ENCODE measurements at regions not wholly inside any gene's neighbourhood (a gene's known extent, or its start where the extent isn't known, plus 50 kb on each side); places are given as distances from the start of the nearest gene placed in this dataset.
"Not testable (repeated sequence)": the region's sequence is repeated elsewhere in the genome, so short reads cannot be mapped to it uniquely, and the experiment has no call there.

DNA sequence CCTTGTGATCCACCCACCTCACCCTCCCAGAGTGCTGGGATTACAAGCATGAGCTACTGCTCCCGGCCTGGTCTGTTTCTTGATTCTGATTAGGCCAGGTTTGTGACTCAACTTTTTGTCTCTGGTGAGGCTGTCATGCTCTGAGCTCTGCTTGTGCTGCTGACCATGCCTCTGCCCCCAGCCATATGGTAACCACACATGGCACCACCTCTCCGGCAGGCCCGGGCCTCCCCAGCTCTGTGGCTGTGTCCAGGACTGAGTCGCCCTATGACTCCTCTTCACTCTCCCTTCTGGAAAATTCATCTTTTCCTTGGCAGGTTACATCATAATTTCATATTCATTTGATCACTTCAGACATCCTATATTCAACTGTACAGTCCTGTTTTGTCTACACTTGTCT, 172.3 kb downstream of the TP53TG3F start:
- H3K27ac ChIP-seq (ENCODE audit: low read length); H3K4me1 Mint-ChIP-seq; H3K4me3 ChIP-seq (ENCODE audit: control insufficient read depth in 1 of 2, extremely low read depth in 1 of 2, low read length in 1 of 2); ATAC-seq (replicated peaks in 1 of 4); H3K27ac Mint-ChIP-seq; POLR2A ChIA-PET; CTCF ChIA-PET; H3K36me3 ChIP-seq (ENCODE audit: control insufficient read depth in 2 of 2, extremely low read depth in 1 of 2, insufficient read depth in 1 of 2, low read length in 1 of 2); H3K27me3 ChIP-seq (replicated peaks in 1 of 2; ENCODE audit: control insufficient read depth in 2 of 2, extremely low read depth in 1 of 2, insufficient read depth in 2 of 2, low read length in 1 of 2); H3K4me3 Mint-ChIP-seq; DNase-seq; H3K27me3 Mint-ChIP-seq; H3K9me3 ChIP-seq; H3K4me1 ChIP-seq (ENCODE audit: control insufficient read depth in 1 of 2, extremely low read depth in 1 of 2, insufficient read depth in 2 of 2, low read length in 2 of 2); H3K9me3 Mint-ChIP-seq; H3K36me3 Mint-ChIP-seq: not testable (repeated sequence)
- WGBS (ENCODE audit: insufficient coverage): 83% methylated on average over 2 of the region's 4 CpGs

GRCh38 chr16:33634057-33634456, 174.6 kb downstream of the TP53TG3F start:
- H3K9me3 Mint-ChIP-seq, H3K36me3 Mint-ChIP-seq: not testable (repeated sequence)

GRCh38 chr16:33636760-33637159, 177.3 kb downstream of the TP53TG3F start:
- H3K36me3 Mint-ChIP-seq; H3K27me3 ChIP-seq (replicated peaks in 1 of 2; ENCODE audit: control insufficient read depth in 2 of 2, extremely low read depth in 1 of 2, insufficient read depth in 2 of 2, low read length in 1 of 2); H3K4me3 Mint-ChIP-seq; H3K4me1 Mint-ChIP-seq; H3K9me3 ChIP-seq; H3K27ac Mint-ChIP-seq; H3K4me1 ChIP-seq (ENCODE audit: control insufficient read depth in 1 of 2, extremely low read depth in 1 of 2, insufficient read depth in 2 of 2, low read length in 2 of 2); ATAC-seq (replicated peaks in 1 of 4); H3K27me3 Mint-ChIP-seq; H3K27ac ChIP-seq (ENCODE audit: low read length); H3K9me3 Mint-ChIP-seq; POLR2A ChIA-PET; CTCF ChIA-PET; DNase-seq; H3K36me3 ChIP-seq (ENCODE audit: control insufficient read depth in 2 of 2, extremely low read depth in 1 of 2, insufficient read depth in 1 of 2, low read length in 1 of 2); H3K4me3 ChIP-seq (ENCODE audit: control insufficient read depth in 1 of 2, extremely low read depth in 1 of 2, low read length in 1 of 2): not testable (repeated sequence)

More at GRCh38 chr16:33634057-33634456, 174.6 kb downstream of the TP53TG3F start:
- H3K27me3 Mint-ChIP-seq; H3K27me3 ChIP-seq (replicated peaks in 1 of 2; ENCODE audit: control insufficient read depth in 2 of 2, extremely low read depth in 1 of 2, insufficient read depth in 2 of 2, low read length in 1 of 2); H3K27ac ChIP-seq (ENCODE audit: low read length); H3K27ac Mint-ChIP-seq; ATAC-seq (replicated peaks in 1 of 4); POLR2A ChIA-PET; H3K4me3 Mint-ChIP-seq; H3K36me3 ChIP-seq (ENCODE audit: control insufficient read depth in 2 of 2, extremely low read depth in 1 of 2, insufficient read depth in 1 of 2, low read length in 1 of 2); H3K9me3 ChIP-seq; H3K4me1 ChIP-seq (ENCODE audit: control insufficient read depth in 1 of 2, extremely low read depth in 1 of 2, insufficient read depth in 2 of 2, low read length in 2 of 2); H3K4me3 ChIP-seq (ENCODE audit: control insufficient read depth in 1 of 2, extremely low read depth in 1 of 2, low read length in 1 of 2); H3K4me1 Mint-ChIP-seq; DNase-seq; CTCF ChIA-PET: not testable (repeated sequence)
- no CpG with 5 or more reads among the region's 3 CpGs for WGBS (ENCODE audit: insufficient coverage)

DNA sequence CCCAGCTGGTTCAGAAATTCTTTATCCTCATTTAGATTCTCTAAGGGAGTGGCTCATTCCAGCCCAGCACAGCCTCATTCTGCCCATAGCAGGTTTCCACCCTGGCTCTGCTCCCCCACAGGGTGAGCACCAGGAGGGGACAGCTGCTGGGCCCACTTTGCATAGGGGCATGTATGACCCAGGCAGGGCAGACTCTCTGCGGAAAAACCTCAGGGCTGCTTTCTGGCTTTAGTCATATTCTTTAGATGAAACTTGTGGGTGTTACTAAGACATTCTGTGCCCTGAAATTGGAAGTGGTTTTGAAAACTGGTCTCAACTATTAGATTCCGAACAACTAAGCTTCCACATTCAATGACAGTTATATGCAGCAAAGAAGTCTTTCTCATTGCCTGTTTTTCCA, 183.9 kb downstream of the TP53TG3F start:
- H3K36me3 ChIP-seq (ENCODE audit: control insufficient read depth in 2 of 2, extremely low read depth in 1 of 2, insufficient read depth in 1 of 2, low read length in 1 of 2); H3K27ac ChIP-seq (ENCODE audit: low read length); DNase-seq; H3K4me3 Mint-ChIP-seq; H3K4me1 ChIP-seq (ENCODE audit: control insufficient read depth in 1 of 2, extremely low read depth in 1 of 2, insufficient read depth in 2 of 2, low read length in 2 of 2); H3K27me3 ChIP-seq (replicated peaks in 1 of 2; ENCODE audit: control insufficient read depth in 2 of 2, extremely low read depth in 1 of 2, insufficient read depth in 2 of 2, low read length in 1 of 2); POLR2A ChIA-PET; CTCF ChIA-PET; H3K4me3 ChIP-seq (ENCODE audit: control insufficient read depth in 1 of 2, extremely low read depth in 1 of 2, low read length in 1 of 2); H3K9me3 Mint-ChIP-seq; H3K4me1 Mint-ChIP-seq; H3K9me3 ChIP-seq; ATAC-seq (replicated peaks in 1 of 4); H3K36me3 Mint-ChIP-seq; H3K27me3 Mint-ChIP-seq; H3K27ac Mint-ChIP-seq: not testable (repeated sequence)
- WGBS (ENCODE audit: insufficient coverage): no CpG with 5 or more reads among the region's 2 CpGs

GRCh38 chr16:33643698-33644381, 184.4 kb downstream of the TP53TG3F start:
- DNase-seq; H3K4me3 ChIP-seq (ENCODE audit: control insufficient read depth in 1 of 2, extremely low read depth in 1 of 2, low read length in 1 of 2); H3K27me3 Mint-ChIP-seq; CTCF ChIA-PET; H3K27ac ChIP-seq (ENCODE audit: low read length); ATAC-seq (replicated peaks in 1 of 4); H3K4me3 Mint-ChIP-seq; H3K36me3 Mint-ChIP-seq; H3K4me1 ChIP-seq (ENCODE audit: control insufficient read depth in 1 of 2, extremely low read depth in 1 of 2, insufficient read depth in 2 of 2, low read length in 2 of 2); H3K4me1 Mint-ChIP-seq; H3K9me3 ChIP-seq; H3K27me3 ChIP-seq (replicated peaks in 1 of 2; ENCODE audit: control insufficient read depth in 2 of 2, extremely low read depth in 1 of 2, insufficient read depth in 2 of 2, low read length in 1 of 2); H3K36me3 ChIP-seq (ENCODE audit: control insufficient read depth in 2 of 2, extremely low read depth in 1 of 2, insufficient read depth in 1 of 2, low read length in 1 of 2); H3K27ac Mint-ChIP-seq; POLR2A ChIA-PET; H3K9me3 Mint-ChIP-seq: not testable (repeated sequence)
- no CpG with 5 or more reads among the region's 5 CpGs for WGBS (ENCODE audit: insufficient coverage)

DNA sequence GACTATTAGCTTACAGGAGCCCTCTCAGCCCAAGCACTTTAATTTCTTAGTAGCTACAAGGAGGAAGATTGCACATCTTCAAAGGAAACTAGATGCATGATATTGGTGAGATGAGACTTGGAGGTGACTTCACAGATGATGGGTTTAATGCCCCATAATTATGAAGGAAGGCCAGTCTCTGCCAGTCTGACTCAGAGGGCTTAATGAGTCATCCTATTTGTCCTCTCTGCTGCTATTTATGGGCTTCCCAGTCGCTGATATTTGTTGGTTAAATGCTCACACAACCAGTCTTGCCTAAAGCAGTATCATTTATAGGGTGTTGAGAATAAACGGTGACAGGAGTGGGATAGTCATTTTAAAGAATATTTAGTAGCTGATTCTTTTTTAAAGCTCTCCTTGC, 187.0 kb downstream of the TP53TG3F start:
- H3K36me3 ChIP-seq (ENCODE audit: control insufficient read depth in 2 of 2, extremely low read depth in 1 of 2, insufficient read depth in 1 of 2, low read length in 1 of 2); H3K27me3 Mint-ChIP-seq; DNase-seq; H3K27ac Mint-ChIP-seq; CTCF ChIA-PET; H3K4me3 Mint-ChIP-seq; H3K27me3 ChIP-seq (replicated peaks in 1 of 2; ENCODE audit: control insufficient read depth in 2 of 2, extremely low read depth in 1 of 2, insufficient read depth in 2 of 2, low read length in 1 of 2); POLR2A ChIA-PET; H3K9me3 Mint-ChIP-seq; H3K9me3 ChIP-seq; H3K36me3 Mint-ChIP-seq; H3K4me1 ChIP-seq (ENCODE audit: control insufficient read depth in 1 of 2, extremely low read depth in 1 of 2, insufficient read depth in 2 of 2, low read length in 2 of 2); H3K4me1 Mint-ChIP-seq; ATAC-seq (replicated peaks in 1 of 4); H3K27ac ChIP-seq (ENCODE audit: low read length); H3K4me3 ChIP-seq (ENCODE audit: control insufficient read depth in 1 of 2, extremely low read depth in 1 of 2, low read length in 1 of 2): not testable (repeated sequence)
- no CpG with 5 or more reads among the region's 2 CpGs for WGBS (ENCODE audit: insufficient coverage)

GRCh38 chr16:33655756-33656155, 196.3 kb downstream of the TP53TG3F start:
- H3K4me3 Mint-ChIP-seq; H3K27ac Mint-ChIP-seq; H3K27me3 Mint-ChIP-seq; ATAC-seq (replicated peaks in 1 of 4); H3K4me3 ChIP-seq (ENCODE audit: control insufficient read depth in 1 of 2, extremely low read depth in 1 of 2, low read length in 1 of 2); H3K27me3 ChIP-seq (replicated peaks in 1 of 2; ENCODE audit: control insufficient read depth in 2 of 2, extremely low read depth in 1 of 2, insufficient read depth in 2 of 2, low read length in 1 of 2); POLR2A ChIA-PET; CTCF ChIA-PET; H3K36me3 ChIP-seq (ENCODE audit: control insufficient read depth in 2 of 2, extremely low read depth in 1 of 2, insufficient read depth in 1 of 2, low read length in 1 of 2); H3K36me3 Mint-ChIP-seq; DNase-seq; H3K27ac ChIP-seq (ENCODE audit: low read length); H3K9me3 Mint-ChIP-seq; H3K9me3 ChIP-seq; H3K4me1 Mint-ChIP-seq; H3K4me1 ChIP-seq (ENCODE audit: control insufficient read depth in 1 of 2, extremely low read depth in 1 of 2, insufficient read depth in 2 of 2, low read length in 2 of 2): not testable (repeated sequence)
- no CpG with 5 or more reads among the region's 9 CpGs for WGBS (ENCODE audit: insufficient coverage)
